ENCODE measurements at regions not wholly inside any gene's neighbourhood (a gene's known extent, or its start where the extent isn't known, plus 50 kb on each side); places are given as distances from the start of the nearest gene placed in this dataset.
"Not testable (repeated sequence)": the region's sequence is repeated elsewhere in the genome, so short reads cannot be mapped to it uniquely, and the experiment has no call there.

GRCh38 chr12:47367912-47368537 lies 288.3 kb upstream of the AMIGO2 start:
- no peak for DNase-seq

- no peak for DNase-seq
Measured at GRCh38 chr12:47366579-47366978, 286.8 kb upstream of the AMIGO2 start.

- no peak for DNase-seq
Measured at GRCh38 chr12:47366157-47366556, 286.4 kb upstream of the AMIGO2 start.

GRCh38 chr12:47365443-47366076 lies 285.8 kb upstream of the AMIGO2 start:
- not testable (repeated sequence) for DNase-seq

GRCh38 chr12:47364261-47364660 lies 284.5 kb upstream of the AMIGO2 start:
- DNase-seq, result no peak

- no peak for DNase-seq
Measured at GRCh38 chr12:47362126-47362705, 282.5 kb upstream of the AMIGO2 start.

- no peak for DNase-seq
Measured at GRCh38 chr12:47361389-47362021, 281.7 kb upstream of the AMIGO2 start.

GRCh38 chr12:47360771-47361388 lies 281.1 kb upstream of the AMIGO2 start:
- DNase-seq, result peak; percentile 29

- DNase-seq, result no peak
Measured at GRCh38 chr12:47360093-47360480, 280.3 kb upstream of the AMIGO2 start.

- no peak for DNase-seq
Measured at GRCh38 chr12:47359310-47360092, 279.7 kb upstream of the AMIGO2 start.

- DNase-seq, result not testable (repeated sequence)
Measured at GRCh38 chr12:47357006-47357405, 277.2 kb upstream of the AMIGO2 start.

GRCh38 chr12:47356129-47356700 lies 276.5 kb upstream of the AMIGO2 start:
- DNase-seq, result no peak

GRCh38 chr12:47353508-47353907 lies 273.7 kb upstream of the AMIGO2 start:
- no peak for DNase-seq

- DNase-seq, result no peak
Measured at GRCh38 chr12:47352067-47352466, 272.3 kb upstream of the AMIGO2 start.

- no peak for DNase-seq
Measured at GRCh38 chr12:47351526-47351925, 271.8 kb upstream of the AMIGO2 start.

GRCh38 chr12:47350062-47350408 lies 270.3 kb upstream of the AMIGO2 start:
- no peak for DNase-seq

- DNase-seq, result no peak
Measured at GRCh38 chr12:47349137-47350061, 269.6 kb upstream of the AMIGO2 start.

GRCh38 chr12:47348206-47348605 lies 268.4 kb upstream of the AMIGO2 start:
- no peak for DNase-seq

- no peak for DNase-seq
Measured at GRCh38 chr12:47346251-47347019, 266.7 kb upstream of the AMIGO2 start.
